ENCODE measurements at regions not wholly inside any gene's neighbourhood (a gene's known extent, or its start where the extent isn't known, plus 50 kb on each side); places are given as distances from the start of the nearest gene placed in this dataset.

DNA sequence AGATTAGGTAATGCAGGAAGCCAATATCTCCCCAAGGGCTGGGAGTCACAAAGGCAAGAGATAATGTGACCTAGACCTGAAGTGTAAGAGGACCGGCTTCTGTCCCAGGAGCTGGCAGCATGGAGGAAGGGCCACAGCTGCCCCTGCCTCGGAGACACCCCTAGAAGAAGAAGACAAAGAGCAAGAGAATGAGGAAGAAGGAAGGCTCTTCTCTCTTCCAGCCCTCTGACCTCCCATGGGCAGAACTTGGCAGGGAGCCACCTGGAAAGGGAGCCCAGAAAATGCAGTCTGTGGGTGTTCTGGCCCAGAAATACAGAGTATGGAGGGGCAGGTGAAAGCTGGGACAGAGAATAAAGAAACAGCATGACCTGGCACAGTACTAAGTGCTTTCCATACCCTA, 151.0 kb downstream of the C5orf15 start:
- 50% methylated on average over 2 of the region's 2 CpGs for WGBS (ENCODE audit: insufficient coverage, insufficient replicate concordance, low lambda C conversion rate, missing lambda C conversion rate)
- no peak overlapping the region for H2AFZ ChIP-seq (ENCODE audit: control insufficient read depth, low read depth, low read length)

More for the DNA sequence above, 151.0 kb downstream of the C5orf15 start:
- FAIRE-seq (no peak), ATAC-seq (no peak), DNase-seq (ENCODE audit: low read depth, low spot score) (no peak)
- H3K27me3 ChIP-seq (replicated peaks in 1 of 2; ENCODE audit: control insufficient read depth in 2 of 2, insufficient read depth in 2 of 2, low read length in 1 of 2): no peaks in the 10 kb centered on the region
- H3K9me3 ChIP-seq (replicated peaks; ENCODE audit: control insufficient read depth, insufficient read depth, low read length): no peaks in the 10 kb centered on the region
- peaks cover 7% of the 10 kb centered on the region for H3K4me1 ChIP-seq (ENCODE audit: control insufficient read depth, insufficient read depth, low read length)
- SMC1A ChIA-PET (ENCODE audit: uncharacterized antibody, unreplicated experiment): interaction anchor here (1.3 kb wide), 1 partner anchor 39 kb away, joined by 3 read pairs; no protein-coding TSS in a partner anchor
- RAD21 ChIA-PET (ENCODE audit: unreplicated experiment): interaction anchor here (0.6 kb wide), 1 partner anchor 22 kb away, joined by 3 read pairs; no protein-coding TSS in a partner anchor
- no peaks in the 10 kb centered on the region for H4K20me1 ChIP-seq (ENCODE audit: control insufficient read depth, insufficient read depth)
- H3K36me3 ChIP-seq (ENCODE audit: control insufficient read depth in 2 of 2, insufficient read depth in 2 of 2, low read length in 1 of 2): no peaks in the 10 kb centered on the region
- H3K27ac ChIP-seq (ENCODE audit: control insufficient read depth, insufficient read depth): no peak overlapping the region
- intact Hi-C loops (cut with micrococcal nuclease; ENCODE audit: unreplicated experiment): no loop called here
- no peaks in the 10 kb centered on the region for H3K79me2 ChIP-seq (ENCODE audit: control insufficient read depth, insufficient read depth, low read length)
- no TSS peak for BruUV-seq (replicated peaks)
- no peak overlapping the region for H3K4me2 ChIP-seq (ENCODE audit: control insufficient read depth, insufficient read depth)
- TF ChIP-seq USF1 (IDR thresholded peaks at IDR 0.05; ENCODE audit: borderline replicate concordance, extremely low read length, insufficient read depth, low read depth, low read length): no peak
- TF ChIP-seq ZBTB40 (IDR thresholded peaks at IDR 0.05; ENCODE audit: borderline replicate concordance): no peak
- no peak for TF ChIP-seq ZNF217 (IDR thresholded peaks at IDR 0.05)
- TF ChIP-seq MLLT1 (IDR thresholded peaks at IDR 0.05): no peak
- TF ChIP-seq SREBF2 (IDR thresholded peaks at IDR 0.05; ENCODE audit: low read length): no peak
- TF ChIP-seq ESRRA (IDR thresholded peaks at IDR 0.05; ENCODE audit: low read length): no peak
- no peak for TF ChIP-seq E2F4 (IDR thresholded peaks at IDR 0.05; ENCODE audit: low read depth, low read length)
- no peak for TF ChIP-seq MXI1 (IDR thresholded peaks at IDR 0.05; ENCODE audit: low read depth, low read length)
- TF ChIP-seq ZBTB4 (CRISPR knock-in tag; IDR thresholded peaks at IDR 0.05): no peak
- CTCF ChIA-PET: no interaction called here
- in situ Hi-C loops (cut with MboI): no loop called here
- POLR2A ChIA-PET: interaction anchor here (1.1 kb wide), 1 partner anchor 10 kb away, joined by 3 read pairs; no protein-coding TSS in a partner anchor
- H3K9ac ChIP-seq (ENCODE audit: control insufficient read depth, insufficient read depth, low read length): no peak overlapping the region
- no peak overlapping the region for H3K4me3 ChIP-seq
